NCI-H526 treated with DMSO at 0.1 percent for 48 hours (cell line): ENCODE measurements at regions not wholly inside any gene's neighbourhood (a gene's known extent, or its start where the extent isn't known, plus 50 kb on each side); places are given as distances from the start of the nearest gene placed in this dataset.
A peak's percentile ranks its signal among the peaks of the same experiment; 100 is the strongest.

ENCODE experiments used
- DNase-seq: peaks from one replicate; lab custom pipeline; 2025; lab: John Stamatoyannopoulos, UW

GRCh38 chrX:16222151-16222550, 54.9 kb downstream of the MAGEB17 start:
- no peak for DNase-seq

GRCh38 chrX:16223385-16223784, 56.1 kb downstream of the MAGEB17 start:
- DNase-seq = no peak

GRCh38 chrX:16239211-16239610, 71.9 kb downstream of the MAGEB17 start:
- DNase-seq = no peak

- DNase-seq = no peak
These were observed 73.1 kb downstream of the MAGEB17 start for GRCh38 chrX:16240231-16240905.

- no peak for DNase-seq
These were observed 73.7 kb downstream of the MAGEB17 start for GRCh38 chrX:16240968-16241367.

GRCh38 chrX:16250296-16250695, 83.0 kb downstream of the MAGEB17 start:
- DNase-seq = no peak

- DNase-seq = peak; percentile 65
These were observed 84.5 kb downstream of the MAGEB17 start for GRCh38 chrX:16251782-16252181.

- peak; percentile 19 for DNase-seq
These were observed 91.6 kb downstream of the MAGEB17 start for GRCh38 chrX:16258882-16259281.

- no peak for DNase-seq
These were observed 100.2 kb downstream of the MAGEB17 start for GRCh38 chrX:16267431-16267830.

GRCh38 chrX:16268206-16268605, 100.9 kb downstream of the MAGEB17 start:
- DNase-seq = no peak

GRCh38 chrX:16278927-16279326, 111.6 kb downstream of the MAGEB17 start:
- DNase-seq = no peak

- no peak for DNase-seq
These were observed 114.9 kb downstream of the MAGEB17 start for GRCh38 chrX:16282209-16282608.

- no peak for DNase-seq
These were observed 117.6 kb downstream of the MAGEB17 start for GRCh38 chrX:16284842-16285241.

- no peak for DNase-seq
These were observed 123.7 kb downstream of the MAGEB17 start for GRCh38 chrX:16290997-16291396.

- no peak for DNase-seq
These were observed 133.6 kb downstream of the MAGEB17 start for GRCh38 chrX:16300831-16301230.

GRCh38 chrX:16304751-16305150, 137.5 kb downstream of the MAGEB17 start:
- no peak for DNase-seq

GRCh38 chrX:16305187-16305586, 137.9 kb downstream of the MAGEB17 start:
- no peak for DNase-seq

- no peak for DNase-seq
These were observed 140.7 kb downstream of the MAGEB17 start for GRCh38 chrX:16307950-16308349.

- no peak for DNase-seq
These were observed 141.5 kb downstream of the MAGEB17 start for GRCh38 chrX:16308773-16309172.

GRCh38 chrX:16310326-16310725, 143.0 kb downstream of the MAGEB17 start:
- no peak for DNase-seq

- no peak for DNase-seq
These were observed 144.4 kb downstream of the MAGEB17 start for GRCh38 chrX:16311671-16312070.

GRCh38 chrX:16312761-16313623, 145.7 kb downstream of the MAGEB17 start:
- no peak for DNase-seq

- no peak for DNase-seq
These were observed 149.1 kb downstream of the MAGEB17 start for GRCh38 chrX:16316331-16316730.
